Lung (tissue), 11 donors: ENCODE measurements at regions not wholly inside any gene's neighbourhood (a gene's known extent, or its start where the extent isn't known, plus 50 kb on each side); places are given as distances from the start of the nearest gene placed in this dataset.

Source experiments
- ATAC-seq: fragments of 200-7000 bp; cut with Tn5 transposase; one replicate; pipeline ENCODE4 v1.9.1; 2020; ENCODE audit warnings: moderate number of reproducible peaks; ENCODE audit not compliant: insufficient read depth, low FRiP score
- DNase-seq, 3 donors: peaks; one replicate each; pipeline ENCODE4 v3.0.0-alpha.2; 2013 to 2017
- H3K27ac ChIP-seq, 2 donors: one replicate each; pipeline ENCODE4 v1.5.1; 2013; ENCODE audit warnings: mild to moderate bottlenecking in 2 of 2, moderate library complexity in 2 of 2, control low read depth in 1 of 2, inconsistent platforms in 1 of 2, low read depth in 1 of 2, low read length in 1 of 2
- H3K27me3 ChIP-seq, 3 donors: one replicate each; pipeline ENCODE4 v1.5.1; 2013; ENCODE audit warnings: low read length in 2 of 3; ENCODE audit not compliant: control insufficient read depth in 3 of 3, insufficient read depth in 3 of 3
- H3K36me3 ChIP-seq, 4 donors: one replicate each; pipeline ENCODE4 v1.5.1; 2013; ENCODE audit warnings: low read length in 4 of 4, mild to moderate bottlenecking in 1 of 4, moderate library complexity in 1 of 4; ENCODE audit not compliant: control insufficient read depth in 4 of 4, insufficient read depth in 4 of 4
- H3K4me1 ChIP-seq, 5 donors: one replicate each; pipeline ENCODE4 v1.5.1; 2013; ENCODE audit warnings: low read length in 5 of 5, mild to moderate bottlenecking in 2 of 5, moderate library complexity in 1 of 5; ENCODE audit not compliant: control insufficient read depth in 5 of 5, insufficient read depth in 5 of 5
- H3K4me3 ChIP-seq: one replicate; pipeline ENCODE4 v1.5.1; 2013; ENCODE audit warnings: mild to moderate bottlenecking, control low read depth, moderate library complexity
- H3K9ac ChIP-seq, 2 donors: one replicate each; pipeline ENCODE4 v1.5.1; 2013; ENCODE audit warnings: low read length in 2 of 2, control low read depth in 1 of 2; ENCODE audit not compliant: insufficient read depth in 1 of 2
- H3K9me3 ChIP-seq, 4 donors: one replicate each; pipeline ENCODE4 v1.5.1; 2013; ENCODE audit warnings: low read length in 3 of 4, mild to moderate bottlenecking in 1 of 4, moderate library complexity in 1 of 4; ENCODE audit not compliant: control insufficient read depth in 4 of 4, insufficient read depth in 3 of 4
- CTCF ChIP-seq: IDR thresholded peaks from 2 replicates; pipeline ENCODE4 v1.5.1; 2012; ENCODE audit warnings: mild to moderate bottlenecking; ENCODE audit errors: control extremely low read depth, extremely low read depth
- WGBS, 2 donors: extraction: QIAGEN DNeasy Blood & Tissue Kit; methylation state at CpG; one replicate each; pipeline ENCODE4 v1.1.7; 2013; 5-methylcytosine and 5-hydroxymethylcytosine counted together
- donor health status: control.
- donor health status: control.
- donor health status: Bipolar disorder and iron deficiency.
- donor health status: healthy.
- donor health status: DM: yes; HTN: yes; CAD: no.

- WGBS, 2 donors = 70 to 75% methylated on average over 4 of the region's 4 CpGs
- H3K36me3 ChIP-seq = no peaks in the 10 kb centered on the region
- H3K9me3 ChIP-seq = peaks cover 0 to 21% (median 7%) of the 10 kb centered on the region in 4 donors
- no peak overlapping the region for H3K27ac ChIP-seq
- TF ChIP-seq CTCF = no peak
- ATAC-seq (no peak), DNase-seq (peak in 1 of 3 donors; percentile 5)
- H3K4me1 ChIP-seq = no peaks in the 10 kb centered on the region
- no peak overlapping the region for H3K4me3 ChIP-seq
- no peak overlapping the region for H3K9ac ChIP-seq
- no peaks in the 10 kb centered on the region for H3K27me3 ChIP-seq
These were observed 52.5 kb upstream of the RESF1 start for GRCh38 chr12:31906557-31907301.

- no peak for DNase-seq
- TF ChIP-seq CTCF = no peak
- no peaks in the 10 kb centered on the region for H3K27me3 ChIP-seq
- no peak overlapping the region for H3K4me3 ChIP-seq
- WGBS, 2 donors = 94% methylated on average over 3 of the region's 3 CpGs
- no peaks in the 10 kb centered on the region for H3K4me1 ChIP-seq
- ATAC-seq = no peak
- H3K9me3 ChIP-seq = peaks cover 0 to 17% (median 7%) of the 10 kb centered on the region in 4 donors
- no peak overlapping the region for H3K9ac ChIP-seq
- H3K27ac ChIP-seq = no peak overlapping the region
- H3K36me3 ChIP-seq = no peaks in the 10 kb centered on the region
These were observed 56.2 kb upstream of the RESF1 start for GRCh38 chr12:31903025-31903424.

- no peak overlapping the region for H3K4me3 ChIP-seq
These were observed 58.9 kb upstream of the RESF1 start for GRCh38 chr12:31900271-31900670.

More at GRCh38 chr12:31900271-31900670, 58.9 kb upstream of the RESF1 start:
- Histone ChIP-seq H3K27me3 (no peaks in the 10 kb centered on the region), H3K9ac (no peak overlapping the region), H3K9me3 (no peaks in the 10 kb centered on the region), H3K27ac (no peak overlapping the region), H3K36me3 (no peaks in the 10 kb centered on the region), H3K4me1 (peaks cover 0 to 3% (median 0%) of the 10 kb centered on the region in 5 donors)
- 80 to 87% methylated on average over 4 of the region's 4 CpGs for WGBS, 2 donors
- TF ChIP-seq CTCF = no peak
- ATAC-seq (no peak), DNase-seq (no peak)
